ENCODE measurements at regions not wholly inside any gene's neighbourhood (a gene's known extent, or its start where the extent isn't known, plus 50 kb on each side); places are given as distances from the start of the nearest gene placed in this dataset.

- TF ChIP-seq CTCF (IDR thresholded peaks at IDR 0.05; ENCODE audit: borderline replicate concordance) = no peak
- H3K4me3 ChIP-seq = no peak overlapping the region
- peaks cover 41% of the 10 kb centered on the region for H3K4me1 ChIP-seq
- intact Hi-C loops (cut with micrococcal nuclease) = no loop called here
- H3K9me3 ChIP-seq (replicated peaks) = no peaks in the 10 kb centered on the region
- no peaks in the 10 kb centered on the region for H3K36me3 ChIP-seq
- no peaks in the 10 kb centered on the region for H3K27me3 ChIP-seq (ENCODE audit: low read depth)
- H3K27ac ChIP-seq (replicated peaks) = peak overlapping the region; percentile 90
- no peak for DNase-seq
These were observed 99.6 kb upstream of the PDE3A start for GRCh38 chr12:20268771-20269170.

- no peaks in the 10 kb centered on the region for H3K36me3 ChIP-seq
- H3K9me3 ChIP-seq (replicated peaks) = no peaks in the 10 kb centered on the region
- H3K4me1 ChIP-seq = peaks cover 42% of the 10 kb centered on the region
- TF ChIP-seq CTCF (IDR thresholded peaks at IDR 0.05; ENCODE audit: borderline replicate concordance) = no peak
- H3K27me3 ChIP-seq (ENCODE audit: low read depth) = no peaks in the 10 kb centered on the region
- intact Hi-C loops (cut with micrococcal nuclease) = no loop called here
- peak overlapping the region; percentile 90 for H3K27ac ChIP-seq (replicated peaks)
- no peak overlapping the region for H3K4me3 ChIP-seq
- no peak for DNase-seq
These were observed 98.8 kb upstream of the PDE3A start for GRCh38 chr12:20269337-20270067.

- Histone ChIP-seq H3K36me3 (no peaks in the 10 kb centered on the region), H3K9me3 (replicated peaks) (no peaks in the 10 kb centered on the region), H3K4me1 (peaks cover 42% of the 10 kb centered on the region), H3K4me3 (no peak overlapping the region), H3K27me3 (ENCODE audit: low read depth) (no peaks in the 10 kb centered on the region), H3K27ac (replicated peaks) (peak overlapping the region; percentile 90)
- DNase-seq = no peak
- no peak for TF ChIP-seq CTCF (IDR thresholded peaks at IDR 0.05; ENCODE audit: borderline replicate concordance)
- intact Hi-C loops (cut with micrococcal nuclease) = no loop called here
These were observed 97.8 kb upstream of the PDE3A start for GRCh38 chr12:20270557-20270956.

GRCh38 chr12:20272161-20272560 is 96.2 kb upstream of the PDE3A start:
- DNase-seq = no peak
- peak overlapping the region; percentile 42 for H3K4me3 ChIP-seq
- intact Hi-C loops (cut with micrococcal nuclease) = no loop called here
- H3K36me3 ChIP-seq = no peaks in the 10 kb centered on the region
- peak overlapping the region; percentile 90 for H3K27ac ChIP-seq (replicated peaks)
- TF ChIP-seq CTCF (IDR thresholded peaks at IDR 0.05; ENCODE audit: borderline replicate concordance) = no peak
- H3K4me1 ChIP-seq = peaks cover 42% of the 10 kb centered on the region
- no peaks in the 10 kb centered on the region for H3K27me3 ChIP-seq (ENCODE audit: low read depth)
- H3K9me3 ChIP-seq (replicated peaks) = no peaks in the 10 kb centered on the region

GRCh38 chr12:20272801-20273200 is 95.5 kb upstream of the PDE3A start:
- DNase-seq = no peak
- Histone ChIP-seq H3K27me3 (ENCODE audit: low read depth) (no peaks in the 10 kb centered on the region), H3K4me1 (peaks cover 42% of the 10 kb centered on the region), H3K9me3 (replicated peaks) (no peaks in the 10 kb centered on the region), H3K36me3 (no peaks in the 10 kb centered on the region), H3K27ac (replicated peaks) (peak overlapping the region; percentile 90), H3K4me3 (peak overlapping the region; percentile 42)
- TF ChIP-seq CTCF (IDR thresholded peaks at IDR 0.05; ENCODE audit: borderline replicate concordance) = no peak
- intact Hi-C loops (cut with micrococcal nuclease) = no loop called here

All from left ventricle myocardium inferior (tissue), 1 donor.